GM12865 (cell line): ENCODE measurements at regions not wholly inside any gene's neighbourhood (a gene's known extent, or its start where the extent isn't known, plus 50 kb on each side); places are given as distances from the start of the nearest gene placed in this dataset.

Experiments
- DNase-seq: peaks from one replicate; pipeline ENCODE4 v3.0.0; 2010; ENCODE audit warnings: low read depth
- H3K4me3 ChIP-seq: 2 replicates; pipeline ENCODE4 v1.5.1; 2011; ENCODE audit warnings: mild to moderate bottlenecking, low read depth, low read length, control low read depth
- TF ChIP-seq, protein P1 (sequence below): IDR thresholded peaks from 2 replicates; pipeline ENCODE4 v1.5.1; 2011; ENCODE audit warnings: low read length, control low read depth, low read depth, inconsistent platforms; ENCODE audit not compliant: insufficient read depth; ENCODE audit errors: missing control alignments

- no peak overlapping the region for H3K4me3 ChIP-seq
- TF ChIP-seq, protein P1, sequence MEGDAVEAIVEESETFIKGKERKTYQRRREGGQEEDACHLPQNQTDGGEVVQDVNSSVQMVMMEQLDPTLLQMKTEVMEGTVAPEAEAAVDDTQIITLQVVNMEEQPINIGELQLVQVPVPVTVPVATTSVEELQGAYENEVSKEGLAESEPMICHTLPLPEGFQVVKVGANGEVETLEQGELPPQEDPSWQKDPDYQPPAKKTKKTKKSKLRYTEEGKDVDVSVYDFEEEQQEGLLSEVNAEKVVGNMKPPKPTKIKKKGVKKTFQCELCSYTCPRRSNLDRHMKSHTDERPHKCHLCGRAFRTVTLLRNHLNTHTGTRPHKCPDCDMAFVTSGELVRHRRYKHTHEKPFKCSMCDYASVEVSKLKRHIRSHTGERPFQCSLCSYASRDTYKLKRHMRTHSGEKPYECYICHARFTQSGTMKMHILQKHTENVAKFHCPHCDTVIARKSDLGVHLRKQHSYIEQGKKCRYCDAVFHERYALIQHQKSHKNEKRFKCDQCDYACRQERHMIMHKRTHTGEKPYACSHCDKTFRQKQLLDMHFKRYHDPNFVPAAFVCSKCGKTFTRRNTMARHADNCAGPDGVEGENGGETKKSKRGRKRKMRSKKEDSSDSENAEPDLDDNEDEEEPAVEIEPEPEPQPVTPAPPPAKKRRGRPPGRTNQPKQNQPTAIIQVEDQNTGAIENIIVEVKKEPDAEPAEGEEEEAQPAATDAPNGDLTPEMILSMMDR: no peak
- no peak for DNase-seq
Measured at GRCh38 chr4:28238876-28239275, 1378.2 kb downstream of the STIM2 start.

DNA sequence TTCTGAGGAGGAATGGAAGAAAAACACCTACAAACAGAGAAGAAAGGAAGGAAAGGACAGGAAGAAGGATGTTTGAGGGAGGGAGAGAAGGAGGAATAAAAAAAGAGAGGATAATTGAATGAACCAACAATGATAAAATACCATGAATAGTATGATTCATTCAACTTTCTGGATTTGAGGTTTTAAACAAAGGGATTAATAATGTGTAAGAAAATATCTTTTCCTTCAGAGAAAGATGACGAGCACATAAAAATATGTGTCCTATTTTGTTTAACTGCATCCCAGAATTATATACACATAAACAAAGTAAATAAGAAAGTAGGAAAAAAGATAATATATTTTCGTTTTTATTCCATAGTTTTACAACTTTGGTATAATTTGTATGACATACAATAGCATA lies 1380.4 kb downstream of the STIM2 start:
- DNase-seq: no peak
- H3K4me3 ChIP-seq: no peak overlapping the region
- TF ChIP-seq, protein P1: no peak

- DNase-seq: no peak
- TF ChIP-seq, protein P1: no peak
- no peak overlapping the region for H3K4me3 ChIP-seq
Measured at GRCh38 chr4:28247805-28248204, 1387.2 kb downstream of the STIM2 start.

DNA sequence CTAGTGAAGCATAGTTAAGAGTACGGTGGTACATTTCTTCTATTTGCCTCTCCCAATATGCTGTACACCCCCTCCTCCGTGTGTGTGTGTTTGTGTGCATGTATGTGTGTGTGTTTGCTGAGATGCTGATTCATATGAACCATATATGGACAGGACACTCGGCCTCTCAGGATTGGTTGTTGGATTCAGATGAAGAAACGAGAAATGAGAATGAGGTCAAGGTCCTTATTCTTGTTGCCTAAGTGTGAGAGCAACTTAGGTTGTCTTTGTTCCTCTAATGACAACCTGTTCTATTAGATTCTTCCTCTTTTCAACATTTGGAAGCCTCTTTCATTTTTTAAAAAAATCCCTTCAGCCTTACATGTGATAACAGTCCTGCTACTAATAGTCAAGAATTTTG lies 1387.6 kb downstream of the STIM2 start:
- TF ChIP-seq, protein P1: no peak
- no peak for DNase-seq
- no peak overlapping the region for H3K4me3 ChIP-seq

- H3K4me3 ChIP-seq: no peak overlapping the region
- TF ChIP-seq, protein P1: no peak
- no peak for DNase-seq
Measured at GRCh38 chr4:28250646-28251045, 1390.0 kb downstream of the STIM2 start.

DNA sequence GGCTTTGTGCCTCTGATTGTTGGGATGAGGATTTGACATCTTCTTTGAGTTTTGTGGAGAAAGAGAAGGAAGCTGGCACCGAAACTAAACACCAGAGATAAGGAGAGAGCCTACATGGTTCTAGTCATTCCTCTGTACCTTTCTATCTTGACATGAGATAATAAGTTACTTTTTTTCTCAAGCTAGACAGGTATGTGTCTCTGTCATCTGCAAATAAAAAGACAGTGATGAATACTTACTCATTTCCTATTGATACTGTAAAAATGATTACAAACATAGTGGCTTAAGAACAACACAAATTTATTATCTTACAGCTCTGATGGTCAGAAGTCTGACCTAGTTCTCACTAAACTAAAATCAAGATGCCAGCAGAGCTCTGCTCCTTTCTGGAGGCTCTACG lies 1391.2 kb downstream of the STIM2 start:
- no peak for DNase-seq
- TF ChIP-seq, protein P1: no peak
- no peak overlapping the region for H3K4me3 ChIP-seq

GRCh38 chr4:28254003-28254402 lies 1393.4 kb downstream of the STIM2 start:
- DNase-seq: no peak
- TF ChIP-seq, protein P1: no peak
- H3K4me3 ChIP-seq: no peak overlapping the region
